ENCODE measurements at regions not wholly inside any gene's neighbourhood (a gene's known extent, or its start where the extent isn't known, plus 50 kb on each side); places are given as distances from the start of the nearest gene placed in this dataset.
"Not testable (repeated sequence)": the region's sequence is repeated elsewhere in the genome, so short reads cannot be mapped to it uniquely, and the experiment has no call there.

- H2AFZ ChIP-seq (ENCODE audit: low read length); H3K79me2 ChIP-seq (ENCODE audit: insufficient read depth, low read length); H4K20me1 ChIP-seq (ENCODE audit: insufficient read depth, low read length); H3F3A ChIP-seq (ENCODE audit: insufficient read depth, low read length); H3K4me3 ChIP-seq (ENCODE audit: low read depth, low read length, poor library complexity, severe bottlenecking); H3K4me2 ChIP-seq (ENCODE audit: low read length); H3K36me3 ChIP-seq (ENCODE audit: insufficient read depth, low read length); H3K27ac ChIP-seq (ENCODE audit: low read depth, low read length, poor library complexity, severe bottlenecking); H3K27me3 ChIP-seq (ENCODE audit: insufficient read depth, low read length); H3K4me1 ChIP-seq (ENCODE audit: insufficient read depth, low read length, severe bottlenecking); H3K9me3 ChIP-seq (ENCODE audit: low read length); H3K9ac ChIP-seq (ENCODE audit: low read length); H3K9me2 ChIP-seq (ENCODE audit: low read depth, low read length): not testable (repeated sequence)
- peak; percentile 20; the same call in 1 of the 2 replicates for TF ChIP-seq CTCF (IDR thresholded peaks at IDR 0.05; ENCODE audit: low read length)
Measured at GRCh38 chr10:109757670-109758069, 165.6 kb downstream of the XPNPEP1 start.

- Histone ChIP-seq H3K4me1 (ENCODE audit: insufficient read depth, low read length, severe bottlenecking) (no peaks in the 10 kb centered on the region), H3K79me2 (ENCODE audit: insufficient read depth, low read length) (no peaks in the 10 kb centered on the region), H3K9me3 (ENCODE audit: low read length) (no peaks in the 10 kb centered on the region), H3K4me3 (ENCODE audit: low read depth, low read length, poor library complexity, severe bottlenecking) (no peak overlapping the region), H4K20me1 (ENCODE audit: insufficient read depth, low read length) (no peaks in the 10 kb centered on the region), H3K27ac (ENCODE audit: low read depth, low read length, poor library complexity, severe bottlenecking) (no peak overlapping the region), H3K4me2 (ENCODE audit: low read length) (no peak overlapping the region), H3K36me3 (ENCODE audit: insufficient read depth, low read length) (no peaks in the 10 kb centered on the region), H3K9me2 (ENCODE audit: low read depth, low read length) (no peaks in the 10 kb centered on the region), H3K27me3 (ENCODE audit: insufficient read depth, low read length) (no peaks in the 10 kb centered on the region), H2AFZ (ENCODE audit: low read length) (no peak overlapping the region), H3K9ac (ENCODE audit: low read length) (no peak overlapping the region), H3F3A (ENCODE audit: insufficient read depth, low read length) (no peaks in the 10 kb centered on the region)
- TF ChIP-seq CTCF (IDR thresholded peaks at IDR 0.05; ENCODE audit: low read length): no peak
- no peak for TF ChIP-seq EZH2 (IDR thresholded peaks at IDR 0.05; ENCODE audit: borderline replicate concordance, low read length)
Measured at GRCh38 chr10:109746861-109747260, 176.4 kb downstream of the XPNPEP1 start.

GRCh38 chr10:109744020-109744419, 179.3 kb downstream of the XPNPEP1 start:
- Histone ChIP-seq H3K9me3 (ENCODE audit: low read length) (no peaks in the 10 kb centered on the region), H3K79me2 (ENCODE audit: insufficient read depth, low read length) (no peaks in the 10 kb centered on the region), H4K20me1 (ENCODE audit: insufficient read depth, low read length) (no peaks in the 10 kb centered on the region), H3K9ac (ENCODE audit: low read length) (no peak overlapping the region), H3F3A (ENCODE audit: insufficient read depth, low read length) (no peaks in the 10 kb centered on the region), H3K27me3 (ENCODE audit: insufficient read depth, low read length) (no peaks in the 10 kb centered on the region), H3K4me1 (ENCODE audit: insufficient read depth, low read length, severe bottlenecking) (no peaks in the 10 kb centered on the region), H2AFZ (ENCODE audit: low read length) (no peak overlapping the region), H3K36me3 (ENCODE audit: insufficient read depth, low read length) (no peaks in the 10 kb centered on the region), H3K27ac (ENCODE audit: low read depth, low read length, poor library complexity, severe bottlenecking) (no peak overlapping the region), H3K4me2 (ENCODE audit: low read length) (no peak overlapping the region), H3K4me3 (ENCODE audit: low read depth, low read length, poor library complexity, severe bottlenecking) (no peak overlapping the region), H3K9me2 (ENCODE audit: low read depth, low read length) (no peaks in the 10 kb centered on the region)
- TF ChIP-seq EZH2 (IDR thresholded peaks at IDR 0.05; ENCODE audit: borderline replicate concordance, low read length) (no peak), CTCF (IDR thresholded peaks at IDR 0.05; ENCODE audit: low read length) (no peak)

Measured in OCI-LY1 (cell line).